Stimulated activated CD8-positive, alpha-beta memory T cell treated with anti-CD3 and anti-CD28 coated beads, Interleukin-15, amount 100 ng/mL, for 48 hours (primary cell): ENCODE measurements at regions not wholly inside any gene's neighbourhood (a gene's known extent, or its start where the extent isn't known, plus 50 kb on each side); places are given as distances from the start of the nearest gene placed in this dataset.
A peak's percentile ranks its signal among the peaks of the same experiment; 100 is the strongest.

Experiments used
- DNase-seq, 2 donors: peaks; one replicate each; pipeline ENCODE4 v3.0.0-alpha.2; 2020; ENCODE audit warnings: low read depth in 2 of 2

DNA sequence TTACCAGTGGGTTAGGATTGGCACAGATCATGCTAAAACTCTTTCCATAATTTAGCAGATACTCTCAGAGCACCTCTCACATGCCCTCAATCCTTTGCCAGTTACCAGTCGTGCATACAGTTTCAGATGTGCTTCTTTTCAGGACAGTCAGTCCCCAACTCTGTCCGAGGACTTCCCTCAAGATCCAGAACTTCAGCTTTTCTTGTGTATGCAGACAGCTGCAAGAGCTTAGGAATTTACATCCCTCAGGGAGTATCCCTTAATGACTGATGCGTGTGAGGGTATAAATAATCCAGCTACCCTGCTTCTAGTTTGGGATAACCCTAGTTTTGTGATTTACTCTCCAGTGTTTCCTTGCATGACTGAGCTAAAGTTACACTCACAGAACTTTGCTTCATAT, 393.0 kb upstream of the PLXNA2 start:
- no peak for DNase-seq

DNA sequence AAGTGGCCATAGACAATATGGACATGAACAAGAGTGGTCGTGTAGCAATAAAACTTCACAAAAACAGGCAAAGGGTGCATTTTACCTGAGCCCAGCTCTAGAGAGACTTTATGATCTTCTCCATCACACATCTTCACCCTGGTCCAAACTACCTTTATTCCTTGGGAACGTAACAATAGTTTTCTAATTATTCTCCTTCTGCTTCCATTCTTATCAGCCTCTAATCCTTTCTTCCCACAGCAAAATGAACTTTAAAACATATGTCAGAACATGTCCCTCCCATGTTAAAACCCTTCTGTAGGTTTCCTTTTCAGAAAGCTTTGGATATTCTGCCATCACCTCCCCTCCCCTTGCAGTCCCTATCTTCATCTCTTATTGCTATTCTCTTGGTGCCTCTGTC, 395.2 kb upstream of the PLXNA2 start:
- DNase-seq = no peak

DNA sequence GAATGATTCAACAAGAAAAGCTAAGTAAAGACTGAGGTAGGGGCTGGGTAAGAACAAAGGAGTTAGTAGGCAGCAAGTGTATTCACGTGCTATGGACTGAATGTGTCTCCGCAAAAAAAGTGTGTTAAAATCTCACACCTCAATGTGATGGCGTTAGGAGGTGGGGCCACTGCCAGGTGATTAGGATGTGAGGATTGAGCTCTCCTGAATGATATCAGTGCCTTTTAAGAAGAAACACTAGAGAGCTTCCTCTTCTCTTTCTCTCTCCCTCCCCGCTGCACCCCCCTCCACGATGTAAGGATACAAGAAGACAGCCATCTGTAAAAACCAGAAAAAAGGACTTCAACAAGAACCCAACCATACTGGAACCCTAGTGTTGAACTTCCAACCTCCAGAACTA, 396.1 kb upstream of the PLXNA2 start:
- no peak for DNase-seq

DNA sequence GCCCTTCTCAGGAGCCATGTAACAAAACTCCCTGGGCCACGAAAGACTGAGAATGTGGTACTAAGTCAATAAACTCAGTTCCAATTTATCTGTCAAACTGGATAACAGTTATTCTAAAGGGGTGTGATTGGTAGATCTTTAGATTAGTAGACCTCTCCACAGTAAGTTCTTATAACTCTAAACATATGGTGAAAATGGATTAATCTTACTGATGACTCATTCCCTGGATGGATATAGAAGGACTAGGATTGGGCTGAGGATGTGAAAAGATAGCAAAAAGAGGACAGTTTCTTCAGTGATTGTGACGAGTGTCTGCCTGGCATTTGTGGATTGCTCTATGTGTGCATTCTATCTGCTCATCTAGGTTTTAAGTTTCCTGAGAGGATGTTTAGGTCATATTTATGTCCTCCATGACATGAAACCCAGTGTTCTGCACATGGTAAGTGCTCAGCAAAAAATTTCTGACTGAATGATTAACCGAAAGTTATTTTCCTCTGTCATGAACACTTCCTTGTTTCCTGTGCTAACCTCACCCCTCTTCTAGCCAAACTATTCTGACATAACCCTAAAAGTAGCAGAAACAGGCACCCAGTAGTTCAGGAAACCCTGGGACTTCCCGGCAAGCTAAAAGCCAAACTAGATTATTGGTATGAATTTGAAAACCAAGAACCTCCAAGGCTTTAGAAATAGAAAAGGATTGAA, 397.5 kb upstream of the PLXNA2 start:
- no peak for DNase-seq

DNA sequence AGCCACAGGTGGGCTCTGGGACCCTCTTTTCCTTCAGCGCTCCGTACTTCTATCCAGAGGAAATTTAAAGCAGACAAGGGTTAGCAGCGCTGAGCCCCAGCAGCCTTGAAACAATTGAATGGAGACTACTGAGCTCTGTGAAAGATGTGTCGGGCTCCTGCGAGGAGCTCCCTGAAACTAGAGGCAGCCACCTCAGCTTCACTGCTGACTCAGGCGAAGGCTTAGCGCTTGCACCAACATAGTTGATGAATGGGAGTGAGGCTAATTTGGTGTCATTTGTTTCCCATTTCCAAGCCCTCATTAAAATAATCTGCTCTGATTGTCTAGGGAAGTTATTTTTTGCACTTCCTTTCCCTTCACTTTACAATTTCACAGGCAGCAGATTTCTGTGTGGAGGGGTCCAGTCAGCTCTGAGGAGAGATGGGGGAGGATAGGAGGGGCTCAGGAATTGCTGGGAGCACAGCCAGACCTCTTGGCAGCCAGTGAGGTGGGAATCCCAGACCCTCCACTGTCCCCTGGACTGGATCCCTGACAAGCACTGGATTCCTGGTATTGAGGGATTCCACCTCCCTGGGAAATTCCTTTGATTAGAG, 398.9 kb upstream of the PLXNA2 start:
- no peak for DNase-seq

DNA sequence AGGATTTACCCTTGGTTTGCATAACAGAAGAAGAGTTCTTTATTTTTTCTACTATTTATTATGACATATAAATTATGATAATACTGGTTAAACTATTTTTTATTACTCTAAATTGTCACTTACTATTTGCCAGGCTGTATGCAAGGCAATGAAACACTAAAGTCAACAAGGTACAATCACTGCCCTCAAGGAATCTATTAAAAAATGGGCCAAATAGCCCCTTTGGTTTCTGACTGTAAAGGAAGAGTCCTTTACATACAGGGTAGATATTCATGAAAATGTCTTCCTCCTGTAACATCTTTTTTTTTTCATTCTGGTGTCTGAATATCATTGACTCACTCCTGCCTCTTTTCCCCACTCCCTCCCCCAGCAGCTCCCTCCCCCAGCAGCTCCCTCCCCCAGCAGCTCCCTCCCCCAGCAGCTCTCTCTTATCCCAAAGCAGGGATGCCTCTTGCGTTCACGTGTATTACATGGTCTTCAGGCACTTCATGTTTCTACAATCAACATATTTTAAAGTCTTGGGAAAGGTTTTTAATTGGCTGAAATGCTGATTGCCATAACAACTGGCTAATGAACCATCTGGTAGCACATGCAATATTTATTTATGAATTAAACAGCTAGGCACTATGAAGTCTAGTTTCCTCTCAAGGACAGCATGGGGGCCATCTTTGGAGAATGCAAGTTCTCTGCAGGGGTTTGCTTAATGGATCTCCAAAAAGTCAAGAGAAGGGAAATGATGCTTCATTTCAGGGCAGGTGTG, 400.4 kb upstream of the PLXNA2 start:
- no peak for DNase-seq

DNA sequence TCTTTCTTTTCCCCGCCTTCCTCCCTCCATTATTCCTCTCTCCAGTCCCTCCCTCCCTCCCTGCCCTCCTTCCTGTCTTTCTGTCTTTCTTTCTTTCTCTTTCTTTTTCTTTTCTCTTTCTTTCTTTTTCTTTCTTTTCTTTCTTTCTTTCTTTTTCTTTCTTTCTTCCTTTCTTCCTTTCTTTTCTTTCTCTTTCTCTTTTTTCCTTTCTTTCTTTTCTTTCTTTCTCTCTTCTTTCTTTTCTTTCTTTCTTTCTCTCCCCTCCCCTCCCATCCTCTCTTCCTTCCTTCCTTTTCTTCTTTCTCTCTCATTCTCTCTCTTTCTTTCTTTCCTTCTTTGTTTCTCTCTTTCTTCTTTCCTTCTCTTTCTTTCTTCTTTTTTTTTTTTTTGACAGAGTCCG, 402.2 kb upstream of the PLXNA2 start:
- no peak for DNase-seq

DNA sequence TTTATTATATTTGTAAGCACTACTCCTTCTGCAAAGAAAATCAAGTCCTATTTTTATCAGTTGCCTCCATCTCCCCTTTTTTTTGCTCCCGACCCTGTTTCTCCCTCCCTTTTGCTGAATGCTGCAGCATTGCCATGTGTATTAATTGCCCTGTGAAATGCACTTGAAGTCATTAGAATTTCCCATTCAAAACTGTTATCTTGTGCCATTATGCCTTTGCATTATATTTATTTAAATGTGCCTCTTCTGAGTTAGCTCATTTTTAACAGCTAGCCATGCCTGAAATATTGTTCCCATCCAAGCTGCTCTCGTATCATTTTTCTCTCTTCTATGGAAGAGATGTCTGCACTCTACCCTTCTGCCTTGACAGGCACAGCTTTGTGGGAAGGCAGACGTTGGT, 404.0 kb upstream of the PLXNA2 start:
- no peak for DNase-seq

DNA sequence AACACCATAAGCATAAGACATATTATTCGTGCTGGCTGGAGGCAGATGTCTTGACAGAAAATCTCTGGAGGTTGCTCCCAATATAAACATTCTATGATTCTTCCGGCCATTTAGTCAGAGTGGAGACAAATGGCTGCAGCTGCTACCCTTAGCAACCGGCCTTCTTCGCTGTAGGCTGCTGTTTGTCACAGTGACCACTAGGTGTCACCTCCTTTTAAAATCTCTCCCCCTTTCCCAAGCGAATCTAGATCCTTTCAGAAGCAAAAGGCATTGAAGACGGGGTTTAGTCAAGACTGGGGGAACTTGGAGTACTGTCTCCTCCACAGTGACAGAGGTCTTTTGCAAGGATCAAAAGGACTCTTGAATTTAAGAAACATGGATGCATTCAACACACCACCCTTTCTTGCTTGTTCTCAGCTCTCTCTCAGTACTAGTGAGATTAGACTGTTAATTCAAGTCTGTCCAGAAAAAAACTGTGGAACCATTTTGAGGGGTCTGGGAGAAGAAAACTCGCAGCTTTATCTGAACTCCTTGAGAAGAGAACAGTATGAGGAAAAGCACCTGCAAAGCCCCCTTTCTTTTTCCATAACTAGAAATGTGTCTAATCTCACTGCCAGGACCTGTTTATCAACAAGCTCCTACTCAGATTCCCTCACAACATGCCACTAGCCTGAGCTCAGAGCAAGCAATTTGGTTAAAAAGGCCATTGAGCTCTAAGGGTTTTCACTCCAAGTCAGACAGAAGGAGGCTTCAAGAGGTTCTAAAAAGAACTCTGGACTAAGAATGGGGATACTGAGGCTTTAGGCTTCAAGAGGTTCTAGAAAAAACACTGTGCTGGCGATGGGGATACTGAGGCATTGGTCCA, 408.3 kb upstream of the PLXNA2 start:
- peak in 1 of 2 donors; percentile 3 for DNase-seq

DNA sequence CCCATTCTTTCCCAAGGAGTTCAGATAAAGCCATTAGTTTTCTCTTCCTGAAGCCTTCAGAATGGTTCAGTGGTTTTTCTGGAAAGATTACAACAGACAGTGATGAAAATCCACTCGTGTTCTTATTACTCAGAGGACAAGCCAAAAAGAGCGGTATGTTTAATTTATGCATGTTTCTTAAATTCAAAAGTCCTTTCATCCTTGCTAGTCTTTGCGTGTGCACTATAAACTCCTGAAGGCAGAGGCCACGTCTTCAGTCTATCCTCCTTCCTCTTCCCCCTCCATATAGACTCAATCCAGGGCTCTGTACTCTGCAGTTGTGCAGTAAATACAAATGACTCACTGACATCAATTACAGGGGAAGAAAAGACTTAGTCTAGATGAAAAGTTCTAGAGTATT, 409.2 kb upstream of the PLXNA2 start:
- DNase-seq = no peak

DNA sequence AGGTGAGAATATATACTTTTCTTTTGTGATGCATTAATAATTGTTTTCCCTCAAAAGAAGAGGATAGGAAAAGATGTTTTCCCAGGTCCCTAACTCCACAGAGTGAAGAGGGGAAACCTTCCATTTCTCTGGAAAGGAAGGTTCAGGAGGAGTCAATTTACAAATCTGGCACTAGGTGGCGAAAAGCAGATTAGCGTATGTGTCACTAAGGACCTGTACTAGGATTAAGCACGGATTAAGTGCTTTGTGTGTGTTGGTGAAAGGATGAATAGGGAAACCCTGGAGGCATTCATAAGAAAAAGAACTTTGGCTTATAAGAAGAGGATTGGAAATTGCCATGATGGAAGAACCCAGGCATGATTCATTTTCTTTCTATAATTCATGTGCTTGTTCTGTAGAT, 410.1 kb upstream of the PLXNA2 start:
- no peak for DNase-seq

DNA sequence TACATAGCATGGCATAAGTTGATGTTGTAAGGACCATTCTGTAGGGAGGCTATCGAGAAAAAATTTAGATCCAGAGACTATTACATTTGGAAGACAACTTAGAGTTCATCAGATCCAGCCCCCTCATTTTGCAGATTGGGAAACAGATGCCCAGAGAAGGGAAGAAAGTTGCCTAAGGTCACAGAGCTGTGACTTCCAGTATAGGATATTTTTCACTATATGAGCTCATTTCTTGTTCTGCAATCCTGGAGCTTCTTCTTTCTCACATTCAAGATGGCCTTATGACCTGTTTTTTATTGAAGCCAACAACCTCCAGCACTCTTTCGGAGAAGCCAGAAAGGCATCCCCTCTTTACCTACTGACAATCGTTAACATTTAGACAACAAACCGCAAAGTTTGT, 421.8 kb upstream of the PLXNA2 start:
- no peak for DNase-seq

DNA sequence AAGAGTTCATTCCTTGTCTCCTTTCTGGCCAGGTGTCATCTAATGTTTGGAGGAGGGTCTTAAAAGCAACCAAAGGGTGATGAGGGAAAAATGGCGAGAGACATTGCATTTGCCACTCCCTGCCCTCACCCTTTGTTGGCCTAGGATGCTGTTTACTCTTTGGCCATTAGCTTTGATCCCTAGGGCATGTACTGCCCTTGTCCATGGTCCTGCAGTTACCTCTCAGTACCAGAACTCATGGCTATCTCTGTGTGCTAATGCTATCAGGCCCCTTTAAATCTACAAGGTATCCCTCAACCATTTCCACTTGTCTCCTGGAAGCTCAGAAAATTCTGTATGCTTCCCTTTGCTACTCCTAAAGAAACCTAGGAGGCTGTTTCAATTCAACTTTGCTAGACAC, 424.8 kb upstream of the PLXNA2 start:
- no peak for DNase-seq

DNA sequence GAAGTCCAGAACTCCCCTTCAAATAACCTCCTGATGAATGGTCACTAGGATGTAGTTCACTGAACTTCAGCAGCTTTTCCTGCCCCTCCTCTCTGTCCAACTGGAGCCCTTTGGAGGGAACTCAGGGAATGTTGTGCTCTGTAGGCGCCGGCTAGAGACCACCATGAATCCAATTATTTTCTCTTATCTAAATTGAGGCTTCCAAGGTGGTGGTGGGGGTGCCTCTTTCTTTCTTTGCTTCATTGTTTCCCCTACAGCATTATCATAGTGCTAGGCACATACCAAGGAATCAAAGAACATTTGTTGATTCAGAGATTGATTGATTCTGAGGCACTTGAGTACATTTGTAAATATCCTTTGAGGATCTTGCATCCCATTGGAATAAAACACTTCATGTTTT, 426.6 kb upstream of the PLXNA2 start:
- DNase-seq = no peak

DNA sequence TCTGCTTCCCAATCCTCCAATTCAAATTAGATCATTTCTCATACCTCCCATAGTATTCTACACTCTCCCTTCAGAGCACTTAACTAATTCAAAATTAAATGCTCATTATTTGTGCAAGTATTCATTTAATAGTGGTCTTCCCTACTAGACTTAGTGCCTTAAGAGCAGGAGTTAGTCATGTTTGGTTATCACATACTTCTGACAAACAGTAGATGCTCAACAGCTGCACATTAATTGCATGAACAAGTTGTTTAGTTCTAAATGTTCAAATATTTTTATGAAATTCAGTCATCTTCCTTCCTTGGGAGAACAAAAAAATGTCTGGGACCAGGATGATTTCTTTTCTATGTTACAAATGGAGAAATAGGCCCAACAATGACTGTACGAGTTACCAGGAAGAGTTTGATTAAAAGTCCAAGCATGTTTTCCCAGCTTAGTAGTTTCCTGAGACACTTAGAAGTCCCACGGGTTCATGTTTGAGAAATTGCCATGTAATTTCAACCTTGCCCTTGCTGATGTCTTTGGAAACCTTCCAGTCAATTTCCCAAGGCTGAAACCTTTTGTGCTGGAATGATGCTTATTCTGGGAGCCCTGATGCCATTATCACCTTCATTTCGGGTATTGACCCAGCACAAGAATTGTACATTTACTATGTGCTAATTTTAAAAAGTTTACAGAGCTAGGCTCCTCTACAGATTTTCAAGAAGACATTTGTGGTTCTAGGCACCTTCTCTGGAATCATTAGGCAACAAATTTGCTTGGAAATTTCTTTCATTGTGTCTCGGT, 437.9 kb upstream of the PLXNA2 start:
- DNase-seq = no peak

DNA sequence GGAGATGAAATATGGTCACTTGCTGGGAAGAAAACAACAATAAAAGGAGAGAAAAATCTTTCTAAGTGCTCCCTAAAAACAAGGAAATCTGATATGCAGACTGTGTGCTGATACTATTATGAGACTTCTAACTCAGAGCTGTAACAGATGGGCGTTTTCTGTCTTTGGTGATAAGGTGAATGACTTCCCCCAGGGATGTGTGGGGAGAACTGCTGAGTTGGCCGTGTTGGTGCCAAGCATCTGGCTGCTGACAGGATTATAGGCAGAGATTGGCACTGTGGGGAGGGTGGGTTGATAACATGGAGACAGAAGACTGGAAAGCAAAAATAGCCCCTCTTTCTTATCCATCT, 438.5 kb upstream of the PLXNA2 start:
- DNase-seq = no peak

DNA sequence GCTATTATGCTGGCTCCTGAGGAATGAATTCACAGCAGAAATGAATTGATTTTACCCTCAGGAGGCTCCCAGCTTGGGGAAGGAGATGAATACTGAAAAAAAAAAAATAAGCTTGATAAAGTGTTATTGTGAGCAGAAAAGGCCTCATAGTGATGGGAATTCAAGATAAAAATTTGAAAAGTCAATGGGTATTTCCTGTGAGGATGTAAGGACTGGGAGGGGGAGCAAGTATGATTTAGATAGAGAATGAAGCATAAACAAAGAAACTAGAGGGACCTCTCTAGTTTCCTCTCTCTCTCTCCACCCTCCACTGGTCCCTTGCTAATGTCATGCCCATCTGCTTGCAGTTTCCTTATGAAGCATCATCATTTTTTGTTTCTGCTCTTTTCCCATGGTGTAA, 439.0 kb upstream of the PLXNA2 start:
- no peak for DNase-seq

DNA sequence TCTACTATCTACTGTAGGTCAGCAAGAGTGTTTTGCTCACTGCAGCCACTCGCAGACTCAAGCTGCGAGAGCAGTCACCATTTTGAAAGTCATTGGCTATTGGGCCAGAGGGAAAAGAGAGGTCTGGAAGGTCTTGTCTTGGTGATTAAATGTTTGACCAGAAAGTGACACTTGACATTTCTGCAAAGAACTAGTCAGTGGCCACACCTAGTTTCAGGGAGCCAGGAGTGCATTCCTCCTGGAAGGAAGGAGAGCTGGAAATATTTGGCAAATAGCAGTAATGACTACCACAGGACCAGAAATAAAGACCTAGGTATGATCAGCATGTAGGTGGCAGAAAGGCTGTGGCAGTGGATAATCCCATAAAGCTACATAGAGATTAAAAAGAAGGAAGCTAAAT, 440.0 kb upstream of the PLXNA2 start:
- no peak for DNase-seq

DNA sequence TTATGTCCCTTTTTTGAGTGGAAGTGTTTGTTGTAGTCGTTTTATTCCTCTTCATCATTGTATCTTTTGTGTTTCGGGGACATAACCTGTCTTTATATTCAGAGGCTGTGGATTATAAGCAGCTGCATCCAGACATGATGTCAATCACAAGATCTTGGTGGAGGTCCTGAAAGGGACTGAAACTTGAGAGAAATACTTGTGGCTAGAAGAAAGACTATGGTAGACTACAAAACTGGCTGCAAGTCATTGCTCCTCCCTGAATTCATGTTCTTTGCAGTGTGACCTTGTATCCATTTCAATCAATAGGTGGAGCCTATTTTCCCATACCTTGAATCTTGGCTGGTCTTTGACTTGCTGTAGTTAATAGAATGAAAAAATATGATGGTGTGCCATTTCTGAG, 442.4 kb upstream of the PLXNA2 start:
- DNase-seq = no peak

DNA sequence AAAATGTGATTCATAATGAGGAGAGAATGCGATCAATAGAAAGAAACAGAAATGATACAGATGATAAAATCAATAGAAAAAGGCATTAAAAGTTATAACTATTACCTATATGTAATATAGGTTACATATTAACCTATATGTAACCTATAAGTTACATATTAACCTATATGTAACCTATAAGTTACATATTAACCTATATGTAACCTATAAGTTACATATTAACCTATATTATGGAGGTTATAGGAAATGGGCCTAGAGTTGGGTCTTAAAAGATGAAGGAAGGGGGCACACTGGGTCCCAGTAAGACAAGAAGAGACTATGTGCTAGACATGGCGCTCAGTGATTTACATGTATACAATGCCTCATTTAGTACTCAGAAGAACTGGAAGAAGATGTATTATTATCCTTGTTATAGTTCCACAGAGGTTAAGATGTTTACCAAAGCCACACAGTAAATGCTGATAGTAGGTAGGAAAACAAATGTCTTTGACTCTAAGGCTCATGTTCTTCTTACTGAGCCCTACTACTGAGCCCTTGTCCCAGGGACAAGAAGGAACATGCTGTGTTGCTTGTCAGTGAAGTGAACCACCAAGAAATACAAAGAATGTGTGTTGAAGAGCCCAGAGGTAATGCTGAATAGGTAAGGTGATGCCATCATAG, 444.6 kb upstream of the PLXNA2 start:
- DNase-seq = no peak

DNA sequence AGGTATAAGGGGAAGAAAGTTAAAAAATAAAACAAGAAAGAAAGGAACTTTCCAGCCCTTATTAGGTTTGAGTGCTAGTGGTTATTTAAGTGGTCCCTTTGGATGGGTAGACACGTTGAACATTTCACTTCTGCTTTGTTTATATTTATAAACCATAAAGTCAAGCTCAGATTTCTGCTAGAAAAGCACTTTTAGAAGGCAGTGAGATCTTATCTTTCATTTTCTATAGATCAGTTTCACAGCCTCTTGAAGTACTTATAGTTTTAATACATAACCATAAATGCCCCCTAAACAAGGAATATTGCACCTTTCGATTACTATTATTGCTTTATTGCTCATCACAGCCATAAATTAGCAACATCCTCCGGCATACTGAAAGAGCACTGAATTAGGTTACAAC, 446.8 kb upstream of the PLXNA2 start:
- no peak for DNase-seq
